H1 (cell line): ENCODE measurements at regions not wholly inside any gene's neighbourhood (a gene's known extent, or its start where the extent isn't known, plus 50 kb on each side); places are given as distances from the start of the nearest gene placed in this dataset.

Experiments used
- EGR1 ChIP-seq: IDR thresholded peaks from 2 replicates; pipeline ENCODE4 v1.6.1; 2011; ENCODE audit warnings: low read depth, low read length, borderline replicate concordance
- TCF12 ChIP-seq: IDR thresholded peaks from 2 replicates; pipeline ENCODE4 v1.6.1; 2011; ENCODE audit warnings: low read depth, mild to moderate bottlenecking, low read length
- TEAD4 ChIP-seq: IDR thresholded peaks from 2 replicates; pipeline ENCODE4 v1.6.1; 2012; ENCODE audit warnings: low read depth, low read length, inconsistent platforms, mixed read lengths
- YY1 ChIP-seq: IDR thresholded peaks from 2 replicates; pipeline ENCODE4 v1.6.1; 2011; ENCODE audit warnings: low read depth, mild to moderate bottlenecking, low read length

DNA sequence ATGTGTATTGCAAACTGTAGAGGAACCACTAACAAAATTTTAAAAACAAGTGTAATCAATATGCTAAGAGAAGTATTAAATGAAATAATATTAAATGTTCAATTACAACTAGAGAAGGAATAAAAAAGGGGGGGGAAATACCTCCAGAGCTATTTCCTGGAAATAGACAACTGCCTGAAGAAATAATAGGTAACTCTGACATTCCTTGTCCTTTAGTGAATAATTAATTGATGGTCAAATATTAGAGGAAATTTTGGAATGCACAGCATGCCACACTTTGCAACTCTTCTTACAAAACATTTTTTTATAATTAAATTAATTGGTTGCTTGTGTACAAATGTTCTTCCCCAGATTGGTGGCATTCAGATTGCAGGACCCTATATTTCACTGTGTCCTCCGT, 342.6 kb upstream of the COL8A1 start (continued):
- TF ChIP-seq YY1 (no peak), TEAD4 (no peak), TCF12 (no peak), EGR1 (no peak)
